HG02610 (cell line): ENCODE measurements at regions not wholly inside any gene's neighbourhood (a gene's known extent, or its start where the extent isn't known, plus 50 kb on each side); places are given as distances from the start of the nearest gene placed in this dataset.
"Not testable (repeated sequence)": the region's sequence is repeated elsewhere in the genome, so short reads cannot be mapped to it uniquely, and the experiment has no call there.

Source experiments
- ATAC-seq: cut with Tn5 transposase; IDR thresholded peaks from one replicate; pipeline ENCODE4 v1.9.1; 2021; ENCODE audit warnings: mild to moderate bottlenecking, moderate library complexity; ENCODE audit not compliant: unreplicated experiment

DNA sequence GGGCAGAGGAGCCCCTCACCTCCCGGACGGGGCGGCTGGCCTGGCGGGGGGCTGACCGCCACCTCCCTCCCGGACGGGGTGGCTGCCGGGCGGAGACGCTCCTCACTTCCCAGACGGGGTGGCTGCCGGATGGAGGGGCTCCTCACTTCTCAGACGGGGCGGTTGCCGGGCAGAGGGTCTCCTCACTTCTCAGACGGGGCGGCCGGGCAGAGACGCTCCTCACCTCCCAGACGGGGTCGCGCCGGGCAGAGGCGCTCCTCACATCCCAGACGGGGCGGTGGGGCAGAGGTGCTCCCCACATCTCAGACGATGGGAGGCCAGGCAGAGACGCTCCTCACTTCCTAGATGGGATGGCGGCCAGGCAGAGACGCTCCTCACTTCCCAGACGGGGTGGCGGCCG, 1615.9 kb upstream of the C9orf72 start:
- not testable (repeated sequence) for ATAC-seq

DNA sequence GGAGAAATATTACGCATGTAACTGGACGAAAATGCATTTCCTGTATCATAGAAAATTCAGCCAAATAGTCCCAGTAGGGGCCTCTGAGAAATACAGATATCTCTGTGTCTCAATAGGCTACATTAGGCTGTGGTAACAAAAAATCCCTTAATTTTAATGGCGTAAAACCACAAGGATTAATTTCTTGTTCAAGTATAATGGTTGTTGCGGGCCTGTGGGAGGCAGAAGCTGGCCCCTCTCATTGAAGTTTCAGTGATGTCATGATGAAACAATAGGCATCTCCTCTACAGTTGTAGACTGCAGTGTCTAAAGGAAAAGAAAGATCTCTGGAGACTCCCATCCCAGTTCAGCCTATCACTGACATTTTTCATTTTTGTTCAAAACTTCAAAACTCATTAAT, 1625.6 kb upstream of the C9orf72 start:
- no peak for ATAC-seq

DNA sequence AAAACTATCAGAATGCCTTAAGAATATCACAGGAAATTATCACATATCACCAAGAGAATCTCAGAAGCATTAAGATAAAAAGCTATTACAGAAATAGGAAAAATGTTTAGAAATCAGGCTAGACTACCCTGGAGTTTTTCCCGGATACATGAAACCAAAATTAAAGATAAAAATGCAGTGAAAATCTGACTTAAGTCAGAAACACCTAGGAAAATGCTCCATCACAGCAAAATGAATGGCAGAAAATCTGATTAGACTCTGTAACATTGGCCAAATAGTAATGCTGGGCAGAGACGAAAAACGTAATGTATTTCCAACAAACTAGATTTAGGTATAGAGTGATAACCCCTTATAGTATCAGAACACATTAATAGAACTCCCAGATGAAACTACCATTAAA, 1626.7 kb upstream of the C9orf72 start:
- ATAC-seq, result no peak

DNA sequence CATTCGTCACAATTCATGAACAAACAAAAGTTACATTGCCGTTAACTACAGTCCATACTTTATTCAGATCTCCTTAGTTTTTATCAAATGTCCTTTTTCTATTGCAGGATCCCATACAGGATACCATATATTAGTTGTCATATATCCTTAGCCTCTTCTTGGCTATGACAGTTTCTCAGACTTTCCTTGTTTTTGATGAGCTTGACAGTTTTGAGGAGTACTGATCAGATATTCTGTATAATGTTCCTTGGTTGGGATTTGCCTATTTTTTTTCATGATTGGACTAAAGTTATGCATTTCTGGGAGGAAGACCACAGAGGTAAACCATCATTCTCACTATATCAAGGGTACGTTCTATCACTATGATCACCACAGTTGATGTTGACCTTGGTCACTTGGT, 1627.4 kb upstream of the C9orf72 start:
- ATAC-seq, result no peak

DNA sequence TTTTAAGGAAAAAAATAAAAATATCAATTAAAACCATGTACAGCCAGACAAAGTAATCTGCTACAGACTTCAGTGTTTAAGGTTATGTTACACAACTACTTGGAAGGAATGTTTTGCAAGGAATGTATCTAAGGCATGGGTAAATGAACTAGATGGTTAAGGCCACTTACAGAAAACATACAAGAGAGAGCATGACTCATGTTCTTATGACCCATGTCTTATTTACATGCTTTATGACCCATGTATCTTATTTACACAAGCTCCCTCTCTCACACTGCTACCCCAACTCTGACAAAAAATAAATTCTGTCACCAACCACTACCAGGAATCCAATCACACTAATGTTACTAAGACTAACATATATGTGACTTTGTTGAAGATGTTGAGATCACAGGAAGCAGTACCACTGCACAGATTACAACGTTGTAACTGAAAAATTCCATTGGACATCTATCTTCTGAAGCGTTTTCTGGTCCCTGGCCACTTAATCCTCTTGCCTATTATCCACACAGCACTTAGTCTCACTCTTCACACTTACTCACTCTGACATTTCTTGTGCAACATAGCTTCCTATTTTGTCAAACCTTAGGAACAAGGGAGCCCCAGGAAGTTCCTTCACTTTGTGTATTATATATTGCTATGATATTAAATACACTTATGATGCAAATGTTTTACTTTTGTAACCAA, 1630.1 kb upstream of the C9orf72 start:
- no peak for ATAC-seq

DNA sequence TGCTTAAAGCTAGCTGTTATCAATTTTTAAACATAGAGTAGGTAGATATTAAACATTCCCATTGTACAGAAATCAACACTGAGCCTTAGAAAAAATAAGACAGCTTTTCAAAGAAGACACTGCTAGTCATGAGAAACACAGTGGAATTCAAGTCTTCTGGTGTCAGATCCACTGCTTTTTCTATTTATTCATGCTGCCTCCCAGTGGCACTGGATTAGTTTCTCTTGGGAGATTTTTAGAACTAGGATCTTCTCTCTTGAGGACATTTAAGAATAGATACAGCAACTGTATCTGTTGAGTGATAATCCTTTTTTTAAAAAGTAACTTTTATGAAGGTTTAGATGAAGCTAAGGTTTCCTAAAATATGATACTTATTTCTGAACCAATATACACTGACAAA, 1635.4 kb upstream of the C9orf72 start:
- no peak for ATAC-seq

DNA sequence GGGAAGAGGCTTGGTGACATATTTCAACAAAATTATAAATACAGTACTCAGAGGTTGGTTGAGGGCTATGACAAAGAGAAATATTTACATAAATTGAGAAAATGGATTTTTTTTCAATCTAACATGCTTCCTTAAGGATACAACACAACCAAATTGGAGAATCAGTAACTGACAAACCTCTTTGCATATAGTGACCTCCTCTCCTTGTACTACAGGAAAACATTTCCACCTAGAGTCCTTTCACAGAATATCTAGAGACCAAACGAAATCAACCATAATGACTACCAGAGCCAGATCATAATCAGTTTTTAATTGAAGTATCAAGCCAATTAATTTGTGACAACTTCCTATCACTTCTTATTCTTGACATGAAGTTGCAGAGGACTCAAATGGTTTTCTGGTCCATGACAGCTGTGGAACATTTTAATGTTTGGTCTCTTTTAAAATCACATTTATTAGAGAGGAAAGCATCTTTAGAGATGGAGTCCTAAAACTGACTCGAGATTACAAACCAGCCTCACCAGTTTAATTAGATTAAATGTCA, 1636.5 kb upstream of the C9orf72 start:
- ATAC-seq, result no peak

DNA sequence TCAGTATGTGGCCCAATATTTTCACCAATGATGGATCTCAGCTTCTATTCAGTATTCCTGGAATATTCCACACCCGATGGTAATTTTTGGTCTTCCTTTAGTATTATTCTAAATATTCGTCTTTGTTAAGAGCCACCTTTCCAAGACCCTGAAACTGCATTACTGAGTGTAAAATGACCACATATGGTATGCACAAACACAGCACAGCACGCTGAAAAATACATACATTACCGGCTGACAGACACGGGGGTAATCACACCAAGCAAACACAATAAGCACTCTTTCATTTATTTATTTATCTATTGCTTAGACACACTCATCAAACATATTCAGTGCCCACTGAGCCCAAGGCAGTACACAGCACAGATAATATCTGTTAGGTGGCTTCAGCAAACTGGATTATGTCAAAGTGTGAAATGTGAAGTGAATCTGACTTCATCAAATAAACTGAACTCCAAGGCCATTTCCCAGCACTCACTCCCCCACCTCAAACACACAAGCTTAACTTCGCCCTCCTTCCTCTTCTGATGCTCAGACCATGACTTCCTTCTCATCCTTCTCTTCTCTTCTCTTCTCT, 1637.8 kb upstream of the C9orf72 start:
- ATAC-seq, result no peak

DNA sequence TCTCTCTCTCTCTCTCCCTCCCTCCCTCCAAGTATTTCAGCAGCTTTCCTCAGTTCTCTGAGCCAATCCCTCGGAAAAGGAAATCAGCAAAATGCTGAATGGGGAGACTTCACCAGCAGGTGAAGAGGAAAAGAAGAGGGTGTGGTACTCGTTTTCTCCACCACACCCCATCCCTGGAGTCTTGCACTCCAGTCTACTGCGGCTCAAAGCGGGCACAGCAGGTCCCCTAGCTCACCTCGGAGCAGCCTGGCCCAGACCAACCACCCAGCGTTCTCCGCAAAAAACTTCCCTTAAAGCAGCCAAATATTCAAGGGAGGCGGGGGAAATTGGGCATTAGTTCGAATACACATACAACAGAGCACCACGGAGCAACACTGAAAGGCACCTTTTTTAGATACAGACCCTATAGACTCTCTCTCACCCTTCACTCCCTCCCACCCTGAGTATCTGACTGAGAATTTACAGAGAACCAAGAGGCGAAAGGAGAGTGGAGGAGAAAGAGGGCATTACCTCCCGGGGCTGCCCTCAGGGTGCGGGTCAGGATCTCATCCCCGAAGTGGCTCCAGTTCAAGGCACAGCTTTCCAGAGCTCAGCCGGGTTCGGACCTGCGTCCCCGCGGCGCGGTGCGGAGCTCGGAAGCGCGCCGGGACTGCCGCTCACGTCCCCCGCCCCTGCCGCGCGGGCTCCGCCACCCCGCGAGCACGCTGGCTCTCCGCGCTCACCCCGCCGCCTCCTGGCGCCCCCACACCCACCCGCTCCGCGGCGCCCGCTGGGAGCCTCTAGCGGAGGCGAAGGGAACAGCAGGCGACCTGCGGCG, 1638.5 kb upstream of the C9orf72 start:
- peak; percentile 93 for ATAC-seq

DNA sequence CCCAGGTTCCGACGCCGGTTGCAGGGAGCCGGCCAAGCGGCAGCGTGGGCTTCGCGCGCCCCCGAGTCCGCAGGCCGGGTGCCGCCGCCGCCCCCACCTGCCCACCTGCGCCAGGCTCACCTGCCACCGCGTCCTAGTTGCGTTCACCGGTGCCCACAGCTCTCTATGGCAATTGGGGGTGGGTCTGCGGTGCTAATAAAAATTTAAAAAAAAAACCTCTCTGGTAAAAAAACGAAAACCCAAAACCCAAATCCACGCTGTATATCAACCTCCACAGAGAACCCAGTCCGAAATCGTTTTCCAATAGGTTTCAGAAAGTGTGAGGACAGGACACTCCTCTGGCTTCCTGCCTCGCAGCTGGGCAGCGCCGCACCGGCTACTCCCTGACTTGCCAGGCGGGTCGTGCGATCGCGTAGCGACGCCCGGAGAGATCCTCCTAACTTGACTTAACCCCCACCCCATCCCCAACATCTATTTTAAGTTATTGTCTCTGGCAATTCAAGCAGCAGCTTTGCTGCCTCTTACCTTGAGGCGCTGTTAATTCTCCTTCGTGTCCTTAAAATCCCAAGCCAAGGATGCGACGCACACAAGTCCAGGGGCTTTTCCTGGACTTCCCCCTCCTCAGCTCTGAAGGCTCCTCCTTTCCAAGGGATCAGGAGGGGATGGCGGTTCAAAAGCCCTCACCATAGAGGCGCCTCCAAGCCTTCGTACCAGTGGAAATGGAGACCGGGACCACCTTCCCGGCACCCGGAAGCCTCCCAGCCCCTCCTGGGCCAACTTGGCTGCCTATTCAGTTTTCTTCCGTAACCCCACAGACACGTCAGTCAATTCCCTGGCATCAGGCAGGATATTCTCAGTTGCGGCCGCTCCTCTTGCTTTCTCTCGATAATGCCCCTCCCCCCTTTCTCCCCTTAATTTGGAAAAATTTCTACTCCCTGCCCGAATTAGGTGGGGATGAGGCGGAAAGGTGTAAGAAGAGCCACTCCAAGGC, 1639.4 kb upstream of the C9orf72 start:
- no peak for ATAC-seq

DNA sequence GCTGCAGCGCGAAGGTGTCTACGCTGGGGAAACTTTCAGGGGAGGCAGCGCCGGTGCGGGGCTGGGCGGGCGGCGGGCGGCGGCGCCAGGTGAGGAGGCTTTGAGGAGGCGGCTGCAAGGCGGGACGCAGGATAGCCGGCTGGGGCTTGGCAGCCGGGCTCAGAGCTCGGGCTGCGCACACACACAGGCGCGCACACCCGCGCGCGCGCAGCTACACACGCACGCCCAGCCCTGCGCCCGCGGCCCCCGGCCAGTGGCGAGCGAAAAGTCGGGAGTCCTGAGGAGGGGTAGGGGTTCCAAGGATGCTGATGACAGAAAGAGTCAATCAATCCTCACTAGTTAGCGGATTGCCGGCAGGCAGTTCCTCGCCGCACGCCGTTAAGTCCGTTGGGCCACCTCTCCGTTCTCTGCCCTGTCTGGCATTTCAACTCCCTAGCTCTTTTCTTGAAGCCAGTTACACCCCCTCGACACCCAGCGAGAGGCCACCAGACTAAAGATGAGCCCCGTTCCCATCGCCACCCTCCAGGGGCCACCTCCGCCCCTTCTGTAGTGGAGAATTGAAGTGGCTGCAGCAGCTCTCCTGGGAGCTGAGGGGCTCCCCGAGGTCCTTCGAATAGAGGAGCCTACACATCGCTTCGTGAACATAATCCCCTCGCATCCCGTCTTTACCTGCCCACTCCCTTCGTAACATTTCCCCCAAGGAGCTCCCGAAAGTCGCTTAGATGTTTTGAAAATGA, 1640.3 kb upstream of the C9orf72 start, which contains the start of gene LINGO2:
Gene LINGO2, minus strand, starts transcription at position 185 of the 737 bp plus-strand sequence.
- no peak for ATAC-seq

DNA sequence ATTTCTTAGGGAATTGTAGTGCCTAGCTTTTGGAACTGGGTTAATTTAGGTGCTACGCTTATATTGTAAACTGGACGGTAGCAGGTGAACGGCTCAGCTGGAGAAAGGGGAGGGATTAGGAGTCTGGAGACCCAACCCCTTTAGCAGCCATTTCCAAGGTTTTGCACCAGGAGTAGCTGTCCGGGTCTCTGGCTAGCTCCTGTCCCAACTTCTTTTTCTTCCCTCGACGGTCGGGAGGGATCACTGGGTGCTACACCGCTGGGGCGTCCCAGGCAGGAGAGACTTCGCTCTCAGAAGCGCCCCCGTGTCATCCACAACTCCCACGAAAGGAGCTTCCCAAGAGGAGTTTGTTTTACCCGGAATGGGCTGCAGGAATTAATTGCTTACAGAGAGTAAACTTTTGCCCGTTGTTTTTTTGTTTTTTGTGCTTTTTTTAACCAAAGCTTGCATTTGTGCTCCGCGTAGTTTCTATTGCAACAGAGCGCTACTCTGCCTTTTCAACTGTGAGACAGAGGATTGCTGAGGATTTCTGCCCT, 1640.9 kb upstream of the C9orf72 start:
- no peak for ATAC-seq

DNA sequence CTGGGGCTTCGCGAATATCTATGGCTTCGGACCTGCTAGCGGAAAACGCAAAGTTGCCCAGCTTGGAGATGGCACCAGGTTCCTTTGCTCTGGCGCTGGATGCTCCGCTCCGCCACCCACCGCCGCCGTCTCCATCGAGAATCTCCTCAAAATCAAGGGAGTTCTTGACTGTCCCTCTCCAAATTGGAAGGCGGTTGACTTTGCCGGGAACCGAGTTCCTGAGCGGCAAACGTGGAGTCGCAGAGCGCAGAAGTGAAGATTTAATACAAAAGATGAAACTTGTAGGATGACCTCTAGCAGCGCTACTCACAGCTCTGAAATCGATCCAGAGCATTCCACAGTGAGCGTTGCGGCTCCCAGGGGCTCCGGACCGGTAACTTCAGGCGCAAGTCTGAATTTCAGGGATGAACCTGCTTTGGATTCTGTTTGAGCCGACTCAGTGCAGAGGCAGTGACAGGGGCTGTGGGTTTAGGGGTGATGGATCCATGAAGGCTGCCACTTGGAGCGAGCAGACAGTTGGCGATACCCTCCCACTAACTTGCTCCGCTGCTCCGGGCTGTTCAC, 1641.5 kb upstream of the C9orf72 start:
- ATAC-seq, result no peak

DNA sequence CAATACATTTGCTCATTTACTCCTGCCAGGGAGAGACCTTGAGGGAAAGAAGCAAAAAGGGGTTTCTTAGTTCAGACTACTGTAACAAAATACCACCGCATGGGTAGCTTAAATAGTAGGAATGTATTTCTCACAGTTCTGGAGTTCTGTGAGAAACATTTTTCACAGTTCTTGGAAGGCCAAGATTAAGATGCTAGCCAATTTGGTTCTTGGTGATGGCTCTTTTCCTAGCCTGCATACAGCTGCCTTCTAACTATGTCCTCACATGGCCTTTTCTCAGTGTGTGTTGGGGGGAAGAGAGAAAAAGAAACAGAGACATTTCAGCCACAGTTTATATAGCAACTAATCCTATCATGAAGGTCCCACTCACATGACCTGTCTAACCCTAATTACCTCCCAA, 1644.7 kb upstream of the C9orf72 start:
- no peak for ATAC-seq

DNA sequence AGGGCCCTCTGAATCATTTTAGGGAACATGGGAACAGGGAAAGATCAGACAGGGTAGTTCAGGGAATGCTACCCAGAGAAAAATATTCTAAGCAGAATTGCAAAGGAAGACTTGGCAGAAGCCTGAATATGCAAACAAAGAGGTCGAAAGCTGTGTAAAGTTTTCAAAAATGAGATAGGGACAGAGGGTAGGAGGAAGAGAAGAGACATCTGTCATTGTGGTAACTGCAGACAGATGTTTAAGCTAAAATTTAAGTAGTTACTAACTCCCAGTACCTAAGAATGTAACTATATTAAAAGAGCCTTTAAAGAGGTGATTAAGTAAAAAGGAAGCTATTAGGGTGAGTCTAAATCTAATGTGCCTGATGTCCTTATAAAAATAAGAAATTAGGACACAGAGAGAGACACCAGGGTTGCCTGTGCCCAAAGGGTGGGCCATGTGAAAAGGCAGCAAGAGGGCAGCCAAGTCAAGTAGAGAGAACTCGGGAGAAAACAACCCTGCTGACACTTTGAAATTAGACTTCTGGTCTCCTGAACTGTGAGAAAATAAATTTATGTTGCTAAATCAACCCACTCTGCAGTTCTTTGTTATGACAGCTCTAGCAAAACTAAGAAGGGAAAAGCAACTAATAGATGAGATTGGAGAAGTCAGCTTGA, 1647.4 kb upstream of the C9orf72 start:
- ATAC-seq, result no peak

DNA sequence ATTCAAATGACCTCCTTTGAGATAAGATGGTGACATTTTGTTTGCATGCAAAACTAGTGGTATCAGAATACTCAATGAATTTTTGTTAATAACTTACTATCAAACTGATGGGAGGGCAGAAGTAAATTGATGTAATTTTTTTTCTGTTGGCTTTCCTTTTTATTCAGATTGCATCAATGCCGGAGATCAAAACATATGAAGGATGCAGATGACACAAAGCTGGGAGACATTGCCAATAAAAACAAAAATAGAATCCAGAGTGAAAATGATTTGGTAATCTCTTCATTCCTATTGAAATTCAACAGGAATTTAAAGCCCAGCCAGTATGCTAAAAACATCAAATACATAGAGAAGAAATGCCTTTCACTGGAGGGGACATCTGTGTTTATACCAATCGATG, 1655.3 kb upstream of the C9orf72 start:
- no peak for ATAC-seq

DNA sequence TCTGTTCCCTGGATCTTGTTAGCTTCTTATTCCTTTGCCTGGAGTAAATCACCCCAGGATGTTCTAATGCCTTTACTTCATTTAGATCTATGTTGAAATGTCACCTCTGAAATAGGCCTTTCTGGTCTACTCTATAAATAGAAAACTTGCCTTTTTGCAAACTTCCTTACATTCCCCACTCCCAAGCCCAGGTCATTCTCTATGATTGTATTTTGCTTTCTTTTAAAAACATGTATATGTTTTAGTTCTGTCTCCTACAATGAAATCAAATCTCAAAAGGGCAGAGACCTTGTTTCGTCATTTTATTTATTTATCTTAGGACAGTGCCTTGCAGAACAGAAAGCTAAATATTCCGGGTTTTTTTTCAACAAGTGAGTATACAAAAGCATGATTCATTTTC, 1657.7 kb upstream of the C9orf72 start:
- ATAC-seq, result no peak

DNA sequence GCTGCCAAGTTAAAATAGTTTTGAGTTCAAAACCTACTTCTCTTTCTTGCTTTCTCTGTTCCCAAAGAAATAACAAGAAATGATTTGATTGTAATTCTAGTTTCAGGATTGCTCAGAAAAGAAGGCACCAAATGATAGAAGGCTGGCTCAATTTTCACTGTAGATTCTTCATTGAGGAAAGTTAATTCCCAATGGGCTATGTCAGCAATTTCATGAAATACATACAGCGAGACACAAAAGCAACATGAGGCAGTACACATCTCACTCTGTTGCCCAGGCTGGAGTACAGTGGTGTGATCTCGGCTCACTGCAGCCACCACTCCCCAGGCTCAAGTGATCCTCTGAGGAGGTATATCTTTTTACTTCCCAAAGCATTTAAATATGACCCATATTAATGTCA, 1659.9 kb upstream of the C9orf72 start:
- no peak for ATAC-seq

DNA sequence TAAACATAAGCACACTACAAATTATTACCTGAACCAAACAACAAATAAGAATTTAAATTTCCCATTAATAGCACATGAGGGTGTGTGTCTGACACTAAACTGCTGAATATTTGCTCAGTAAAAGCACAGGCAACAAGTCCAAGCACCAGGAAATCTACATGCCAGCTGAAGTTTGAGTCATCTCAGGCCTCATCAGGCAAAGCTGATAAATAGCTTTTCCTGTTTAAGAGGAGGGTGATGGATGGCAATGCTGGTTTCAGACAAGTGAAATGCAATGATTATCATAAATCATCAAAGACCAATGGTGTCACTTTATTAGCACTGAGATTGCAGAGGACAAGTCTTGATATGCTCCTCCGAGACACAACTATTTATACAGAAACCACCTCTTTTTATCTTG, 1668.0 kb upstream of the C9orf72 start:
- no peak for ATAC-seq
